ENCODE measurements at regions not wholly inside any gene's neighbourhood (a gene's known extent, or its start where the extent isn't known, plus 50 kb on each side); places are given as distances from the start of the nearest gene placed in this dataset.

- Histone ChIP-seq H3K27me3 (replicated peaks; ENCODE audit: control insufficient read depth, insufficient read depth, low read length) (no peaks in the 10 kb centered on the region), H3K9me3 (no peaks in the 10 kb centered on the region), H3K36me3 (ENCODE audit: control insufficient read depth, insufficient read depth, low read length) (no peaks in the 10 kb centered on the region), H3K4me3 (ENCODE audit: low read depth, low read length) (no peak overlapping the region), H3K4me1 (no peaks in the 10 kb centered on the region)
- Mint-ChIP-seq H3K27me3 (ENCODE audit: insufficient read depth, unreplicated experiment) (peaks cover 3% of the 10 kb centered on the region), H3K4me1 (ENCODE audit: low read depth, unreplicated experiment) (no peaks in the 10 kb centered on the region), H3K27ac (ENCODE audit: unreplicated experiment) (no peak overlapping the region), H3K4me3 (ENCODE audit: unreplicated experiment) (no peak overlapping the region), H3K36me3 (ENCODE audit: insufficient read depth, unreplicated experiment) (no peaks in the 10 kb centered on the region), H3K9me3 (ENCODE audit: unreplicated experiment) (no peaks in the 10 kb centered on the region)
- TF ChIP-seq, protein P1, sequence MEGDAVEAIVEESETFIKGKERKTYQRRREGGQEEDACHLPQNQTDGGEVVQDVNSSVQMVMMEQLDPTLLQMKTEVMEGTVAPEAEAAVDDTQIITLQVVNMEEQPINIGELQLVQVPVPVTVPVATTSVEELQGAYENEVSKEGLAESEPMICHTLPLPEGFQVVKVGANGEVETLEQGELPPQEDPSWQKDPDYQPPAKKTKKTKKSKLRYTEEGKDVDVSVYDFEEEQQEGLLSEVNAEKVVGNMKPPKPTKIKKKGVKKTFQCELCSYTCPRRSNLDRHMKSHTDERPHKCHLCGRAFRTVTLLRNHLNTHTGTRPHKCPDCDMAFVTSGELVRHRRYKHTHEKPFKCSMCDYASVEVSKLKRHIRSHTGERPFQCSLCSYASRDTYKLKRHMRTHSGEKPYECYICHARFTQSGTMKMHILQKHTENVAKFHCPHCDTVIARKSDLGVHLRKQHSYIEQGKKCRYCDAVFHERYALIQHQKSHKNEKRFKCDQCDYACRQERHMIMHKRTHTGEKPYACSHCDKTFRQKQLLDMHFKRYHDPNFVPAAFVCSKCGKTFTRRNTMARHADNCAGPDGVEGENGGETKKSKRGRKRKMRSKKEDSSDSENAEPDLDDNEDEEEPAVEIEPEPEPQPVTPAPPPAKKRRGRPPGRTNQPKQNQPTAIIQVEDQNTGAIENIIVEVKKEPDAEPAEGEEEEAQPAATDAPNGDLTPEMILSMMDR (IDR thresholded peaks at IDR 0.05; ENCODE audit: insufficient read depth in 1 of 2, low read depth in 1 of 2, low read length in 1 of 2, severe bottlenecking in 1 of 2, unreplicated experiment in 1 of 2): no peak
- ChIA-PET POLR2A (no interaction called here), CTCF (no interaction called here)
- no peak for DNase-seq
- intact Hi-C loops (cut with micrococcal nuclease; ENCODE audit: unreplicated experiment): no loop called here
- no TSS peak for BruUV-seq (replicated peaks)
Measured at GRCh38 chr16:48824271-48824670, 214.3 kb upstream of the N4BP1 start.

DNA sequence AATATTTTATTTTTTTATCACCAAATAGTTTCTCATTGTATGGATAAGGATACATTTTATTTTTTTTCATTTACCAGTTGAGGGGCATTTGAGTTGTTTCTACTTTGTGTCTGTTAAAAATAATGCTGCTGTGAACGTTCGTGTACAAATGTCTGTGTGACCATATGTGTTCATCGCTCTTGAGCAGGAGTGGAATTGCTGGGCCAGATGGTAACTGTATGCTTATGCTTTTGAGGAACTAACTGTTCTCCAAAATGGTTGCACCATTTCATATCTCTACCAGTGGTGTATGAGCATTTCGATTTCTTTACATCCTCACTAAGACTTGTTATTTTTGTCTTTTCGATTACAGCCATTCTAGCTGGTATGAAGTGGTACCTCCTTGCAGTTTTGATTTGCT, 212.5 kb upstream of the N4BP1 start:
- Mint-ChIP-seq H3K4me3 (ENCODE audit: unreplicated experiment) (no peak overlapping the region), H3K27me3 (ENCODE audit: insufficient read depth, unreplicated experiment) (peaks cover 3% of the 10 kb centered on the region), H3K27ac (ENCODE audit: unreplicated experiment) (no peak overlapping the region), H3K36me3 (ENCODE audit: insufficient read depth, unreplicated experiment) (no peaks in the 10 kb centered on the region), H3K4me1 (ENCODE audit: low read depth, unreplicated experiment) (no peaks in the 10 kb centered on the region), H3K9me3 (ENCODE audit: unreplicated experiment) (no peaks in the 10 kb centered on the region)
- H3K27me3 ChIP-seq (replicated peaks; ENCODE audit: control insufficient read depth, insufficient read depth, low read length): no peaks in the 10 kb centered on the region
- no peak for DNase-seq
- TF ChIP-seq, protein P1 (IDR thresholded peaks at IDR 0.05; ENCODE audit: insufficient read depth in 1 of 2, low read depth in 1 of 2, low read length in 1 of 2, severe bottlenecking in 1 of 2, unreplicated experiment in 1 of 2): no peak
- BruUV-seq (replicated peaks): no TSS peak
- no peaks in the 10 kb centered on the region for H3K36me3 ChIP-seq (ENCODE audit: control insufficient read depth, insufficient read depth, low read length)
- H3K4me1 ChIP-seq: no peaks in the 10 kb centered on the region
- intact Hi-C loops (cut with micrococcal nuclease; ENCODE audit: unreplicated experiment): no loop called here
- H3K9me3 ChIP-seq: no peaks in the 10 kb centered on the region
- CTCF ChIA-PET: no interaction called here
- POLR2A ChIA-PET: no interaction called here
- no peak overlapping the region for H3K4me3 ChIP-seq (ENCODE audit: low read depth, low read length)

GRCh38 chr16:48820379-48820778, 210.4 kb upstream of the N4BP1 start:
- no peaks in the 10 kb centered on the region for H3K9me3 ChIP-seq
- no peaks in the 10 kb centered on the region for H3K4me1 ChIP-seq
- H3K36me3 ChIP-seq (ENCODE audit: control insufficient read depth, insufficient read depth, low read length): no peaks in the 10 kb centered on the region
- ChIA-PET CTCF (no interaction called here), POLR2A (no interaction called here)
- no TSS peak for BruUV-seq (replicated peaks)
- H3K36me3 Mint-ChIP-seq (ENCODE audit: insufficient read depth, unreplicated experiment): no peaks in the 10 kb centered on the region
- intact Hi-C loops (cut with micrococcal nuclease; ENCODE audit: unreplicated experiment): no loop called here
- TF ChIP-seq, protein P1 (IDR thresholded peaks at IDR 0.05; ENCODE audit: insufficient read depth in 1 of 2, low read depth in 1 of 2, low read length in 1 of 2, severe bottlenecking in 1 of 2, unreplicated experiment in 1 of 2): no peak
- no peaks in the 10 kb centered on the region for H3K4me1 Mint-ChIP-seq (ENCODE audit: low read depth, unreplicated experiment)
- no peaks in the 10 kb centered on the region for H3K27me3 ChIP-seq (replicated peaks; ENCODE audit: control insufficient read depth, insufficient read depth, low read length)
- H3K27me3 Mint-ChIP-seq (ENCODE audit: insufficient read depth, unreplicated experiment): peaks cover 3% of the 10 kb centered on the region
- no peak overlapping the region for H3K4me3 Mint-ChIP-seq (ENCODE audit: unreplicated experiment)
- no peak overlapping the region for H3K4me3 ChIP-seq (ENCODE audit: low read depth, low read length)
- DNase-seq: no peak
- H3K27ac Mint-ChIP-seq (ENCODE audit: unreplicated experiment): no peak overlapping the region
- H3K9me3 Mint-ChIP-seq (ENCODE audit: unreplicated experiment): no peaks in the 10 kb centered on the region

All from Caco-2 (cell line).